Memory B cell (primary cell): ENCODE measurements at regions not wholly inside any gene's neighbourhood (a gene's known extent, or its start where the extent isn't known, plus 50 kb on each side); places are given as distances from the start of the nearest gene placed in this dataset.

Source experiments
- ATAC-seq: fragments of 150-1000 bp; cut with Tn5 transposase; 2 replicates; pipeline ENCODE4 v1.10.0; 2021; ENCODE audit warnings: low read depth, mild to moderate bottlenecking, moderate library complexity
- DNase-seq, 2 donors: peaks; one replicate each; pipeline ENCODE4 v3.0.0; 2022; ENCODE audit warnings: low spot score in 2 of 2
- H3K27ac Mint-ChIP-seq: one replicate; pipeline ENCODE4 v1.8.0; 2022; ENCODE audit warnings: mild to moderate bottlenecking, moderate library complexity, mixed read lengths
- H3K27me3 Mint-ChIP-seq: one replicate; pipeline ENCODE4 v1.8.0; 2022; ENCODE audit warnings: mixed read lengths
- H3K36me3 Mint-ChIP-seq: one replicate; pipeline ENCODE4 v1.8.0; 2022; ENCODE audit warnings: mild to moderate bottlenecking, mixed read lengths
- H3K4me1 Mint-ChIP-seq: one replicate; pipeline ENCODE4 v1.8.0; 2022; ENCODE audit warnings: mixed read lengths
- H3K4me3 Mint-ChIP-seq: one replicate; pipeline ENCODE4 v1.8.0; 2022; ENCODE audit warnings: mild to moderate bottlenecking, moderate library complexity, mixed read lengths
- H3K9me3 Mint-ChIP-seq: one replicate; pipeline ENCODE4 v1.8.0; 2022; ENCODE audit warnings: mixed read lengths

DNA sequence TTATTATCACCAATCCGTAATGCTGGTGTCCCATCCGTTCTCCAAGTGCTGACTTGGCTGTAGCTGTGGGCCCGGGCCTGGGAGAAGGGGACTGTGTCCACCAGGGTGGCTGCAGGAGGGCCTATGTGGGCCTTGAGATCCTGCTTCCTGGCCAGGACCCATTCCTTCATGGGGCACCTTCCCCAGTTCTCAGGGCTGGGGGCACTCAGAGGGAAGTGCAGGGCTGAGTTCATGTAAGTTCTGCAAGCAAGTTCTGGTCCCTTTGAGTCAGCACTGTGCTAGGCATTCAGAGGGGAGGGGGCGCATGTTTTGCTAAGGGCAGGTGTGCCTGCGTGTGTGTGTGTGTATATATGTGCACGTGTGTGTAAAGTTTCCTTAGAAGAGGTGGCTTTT, 94.0 kb downstream of the GLI2 start:
- no peak for ATAC-seq
- Mint-ChIP-seq H3K4me1 (no peaks in the 10 kb centered on the region), H3K36me3 (no peaks in the 10 kb centered on the region), H3K27ac (no peak overlapping the region), H3K27me3 (peaks cover 5% of the 10 kb centered on the region), H3K4me3 (no peak overlapping the region), H3K9me3 (no peaks in the 10 kb centered on the region)
- DNase-seq, result no peak

DNA sequence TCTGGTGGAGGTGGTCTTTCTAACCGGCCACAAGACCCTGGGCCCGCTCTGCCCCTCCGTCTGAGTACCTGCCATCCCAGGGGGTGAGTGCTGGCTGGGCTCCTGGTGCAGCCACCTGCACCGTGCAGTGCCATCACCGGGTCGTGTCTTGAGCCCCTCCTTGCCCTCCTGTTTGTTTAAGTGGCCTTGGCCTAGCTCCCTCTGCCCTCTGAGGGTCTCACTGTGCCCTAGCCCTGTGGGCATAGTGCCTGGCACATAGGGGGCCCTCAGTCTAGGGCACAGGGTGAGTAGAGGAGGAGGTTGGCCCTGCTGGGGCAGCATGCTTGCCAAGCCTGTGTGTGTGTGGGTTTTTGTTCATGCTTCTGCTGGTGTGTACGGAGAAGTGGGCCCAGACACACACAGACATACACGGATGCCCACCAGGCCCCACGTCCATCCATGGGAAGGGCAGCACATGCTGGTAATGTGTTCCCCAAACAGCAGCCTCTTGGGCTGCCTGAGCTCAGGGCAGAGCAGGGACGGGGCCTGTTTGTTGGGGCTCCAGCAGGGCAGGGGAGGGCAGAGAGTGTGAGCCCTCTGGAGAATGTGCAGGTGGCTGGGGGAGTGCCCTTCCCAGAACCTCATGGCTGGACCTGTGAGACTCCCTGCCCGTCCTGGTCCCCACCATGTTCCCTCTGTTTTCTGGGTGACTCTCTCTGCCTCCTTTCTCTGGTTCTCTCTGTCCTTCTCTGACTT, 94.6 kb downstream of the GLI2 start:
- ATAC-seq, result no peak
- H3K27ac Mint-ChIP-seq, result no peak overlapping the region
- no peaks in the 10 kb centered on the region for H3K36me3 Mint-ChIP-seq

DNA sequence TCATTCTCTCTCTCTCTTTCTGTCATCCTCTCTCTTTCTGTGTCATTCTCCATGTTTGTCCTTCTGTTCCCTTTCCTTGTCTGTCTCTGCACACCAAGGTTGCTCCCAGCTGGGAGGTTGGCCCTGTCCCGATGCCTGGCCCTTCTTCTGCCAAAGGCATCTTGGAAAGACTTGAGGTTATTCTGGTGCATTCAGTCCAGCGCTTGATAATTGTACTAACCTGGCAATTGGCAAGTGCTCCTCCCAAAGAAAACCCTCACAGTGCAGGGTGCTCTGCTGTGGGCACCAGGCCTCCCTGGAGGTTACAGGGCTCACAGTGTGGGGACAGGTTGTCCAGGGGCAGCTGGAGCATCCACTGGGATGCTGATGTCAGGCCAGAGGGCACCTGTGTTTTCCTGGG, 95.4 kb downstream of the GLI2 start:
- Mint-ChIP-seq H3K9me3 (no peaks in the 10 kb centered on the region), H3K4me3 (no peak overlapping the region), H3K36me3 (no peaks in the 10 kb centered on the region), H3K27me3 (peaks cover 5% of the 10 kb centered on the region), H3K27ac (no peak overlapping the region), H3K4me1 (no peaks in the 10 kb centered on the region)
- no peak for DNase-seq
- ATAC-seq, result no peak

More for the DNA sequence above, 94.6 kb downstream of the GLI2 start:
- Mint-ChIP-seq H3K9me3 (no peaks in the 10 kb centered on the region), H3K27me3 (peaks cover 5% of the 10 kb centered on the region), H3K4me3 (no peak overlapping the region), H3K4me1 (no peaks in the 10 kb centered on the region)
- DNase-seq, result no peak

DNA sequence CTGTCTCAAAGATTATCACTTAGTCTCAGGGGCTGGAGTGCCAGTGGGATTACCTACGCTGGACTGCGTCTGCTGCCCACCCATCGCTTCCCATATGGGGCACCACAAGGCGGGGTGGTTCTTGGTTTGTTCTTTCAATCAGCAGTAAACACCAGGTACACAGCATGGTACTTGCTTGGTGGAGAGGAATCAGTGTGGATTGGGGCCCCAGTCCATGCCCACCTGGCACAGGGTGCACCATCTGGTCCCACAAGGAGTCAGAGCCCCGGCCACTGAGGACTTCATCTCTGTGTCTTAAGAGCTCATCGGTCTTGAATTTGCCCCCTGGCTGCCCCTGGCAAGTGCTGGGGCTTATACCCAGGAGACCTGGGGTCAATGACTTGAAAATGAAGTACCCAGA, 96.2 kb downstream of the GLI2 start:
- Mint-ChIP-seq H3K9me3 (no peaks in the 10 kb centered on the region), H3K36me3 (no peaks in the 10 kb centered on the region), H3K27me3 (peaks cover 5% of the 10 kb centered on the region), H3K4me3 (no peak overlapping the region), H3K4me1 (no peaks in the 10 kb centered on the region), H3K27ac (no peak overlapping the region)
- DNase-seq, result no peak
- ATAC-seq, result no peak

DNA sequence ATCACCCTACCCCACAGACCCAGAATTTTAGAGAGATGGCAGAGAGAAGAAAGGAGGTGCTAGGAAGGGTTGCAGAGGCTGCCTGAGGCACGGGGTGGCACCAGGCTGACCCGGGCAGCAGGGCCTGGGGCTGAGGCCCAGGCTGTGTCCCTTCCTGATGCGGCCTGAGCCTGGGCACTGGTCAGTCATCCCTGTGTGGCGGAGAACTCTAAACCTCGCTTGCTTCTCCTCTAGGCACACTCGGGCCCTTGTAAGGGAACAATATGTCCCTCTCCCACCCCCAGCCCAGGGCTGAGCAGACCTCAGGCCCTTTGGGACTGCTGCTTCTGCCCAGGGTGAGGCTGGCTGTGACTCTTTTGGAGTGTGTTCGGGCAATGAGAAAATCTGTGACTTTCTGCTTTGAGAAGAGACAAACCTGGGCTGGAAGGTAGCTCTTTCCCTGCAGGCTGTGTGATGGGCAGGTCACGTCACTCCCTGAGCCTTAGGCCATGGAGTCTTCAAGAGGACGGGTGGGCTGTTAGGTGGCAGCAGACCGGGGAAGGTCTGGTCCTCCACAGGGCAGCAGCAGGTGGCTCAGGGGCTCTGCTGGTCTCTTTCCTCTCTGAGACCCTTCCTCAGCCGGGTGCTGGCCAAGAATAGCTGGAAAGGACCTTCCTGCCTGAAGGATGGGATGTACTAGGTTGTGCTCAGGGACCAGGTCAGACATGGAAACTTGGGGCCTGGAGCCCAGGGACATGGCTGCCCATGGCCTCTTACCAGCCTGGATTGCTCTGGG, 96.8 kb downstream of the GLI2 start:
- Mint-ChIP-seq H3K36me3 (no peaks in the 10 kb centered on the region), H3K9me3 (no peaks in the 10 kb centered on the region), H3K27me3 (peaks cover 5% of the 10 kb centered on the region), H3K4me1 (no peaks in the 10 kb centered on the region), H3K4me3 (no peak overlapping the region), H3K27ac (no peak overlapping the region)
- DNase-seq (no peak), ATAC-seq (no peak)

DNA sequence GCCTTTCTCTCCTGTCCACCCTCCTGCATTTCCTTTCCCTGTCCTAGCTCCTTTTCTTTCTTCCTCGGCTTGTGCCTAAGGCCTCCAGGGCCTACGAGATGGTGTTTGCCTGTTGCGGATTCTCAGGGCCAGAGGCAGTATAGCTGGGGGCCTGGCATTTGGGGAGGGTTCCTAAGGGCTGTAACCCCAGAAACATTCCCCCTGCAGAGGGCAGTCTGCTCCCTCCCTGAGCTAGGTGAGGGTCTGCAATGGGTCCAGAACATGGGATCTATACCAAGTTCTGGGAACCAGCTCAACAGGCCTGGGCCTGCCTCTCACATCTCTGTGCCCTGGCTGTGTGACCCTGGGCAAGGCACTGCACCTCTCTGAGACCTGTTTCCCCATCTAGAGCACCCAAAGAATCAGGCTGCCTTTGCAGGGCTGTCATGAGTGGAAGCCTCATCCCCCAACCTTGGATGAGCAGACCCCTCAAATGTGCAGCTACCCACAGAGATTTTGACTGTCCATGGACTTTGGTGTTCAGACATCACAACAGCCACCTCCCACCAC, 97.5 kb downstream of the GLI2 start:
- no peaks in the 10 kb centered on the region for H3K36me3 Mint-ChIP-seq

DNA sequence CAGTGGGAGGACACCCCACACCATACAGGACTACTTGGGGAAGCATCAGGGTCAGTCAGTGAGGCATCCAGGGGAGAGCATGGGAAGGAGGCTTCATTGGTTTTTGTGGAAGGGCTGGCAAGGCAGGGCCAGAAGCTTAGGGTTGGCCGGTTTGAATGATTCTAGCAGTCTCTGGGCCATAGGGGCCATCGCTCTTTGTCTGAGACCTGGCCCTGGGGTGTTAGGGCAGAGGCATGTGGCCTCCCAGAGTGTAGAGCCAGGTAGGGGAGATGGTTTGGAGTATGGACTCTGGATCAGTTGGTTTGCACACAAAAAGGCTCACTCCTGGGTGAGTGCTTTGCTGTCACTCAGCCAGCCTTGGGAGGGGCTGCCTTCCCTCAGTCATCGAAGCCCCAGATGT, 98.5 kb downstream of the GLI2 start:
- Mint-ChIP-seq H3K36me3 (no peaks in the 10 kb centered on the region), H3K27me3 (peaks cover 5% of the 10 kb centered on the region), H3K27ac (no peak overlapping the region), H3K4me3 (no peak overlapping the region), H3K4me1 (no peaks in the 10 kb centered on the region), H3K9me3 (no peaks in the 10 kb centered on the region)
- ATAC-seq, result no peak
- DNase-seq, result no peak

More for the DNA sequence above, 97.5 kb downstream of the GLI2 start:
- H3K9me3 Mint-ChIP-seq, result no peaks in the 10 kb centered on the region
- peaks cover 7% of the 10 kb centered on the region for H3K27me3 Mint-ChIP-seq
- ATAC-seq (no peak), DNase-seq (no peak)
- H3K4me3 Mint-ChIP-seq, result no peak overlapping the region
- no peak overlapping the region for H3K27ac Mint-ChIP-seq
- H3K4me1 Mint-ChIP-seq, result no peaks in the 10 kb centered on the region

DNA sequence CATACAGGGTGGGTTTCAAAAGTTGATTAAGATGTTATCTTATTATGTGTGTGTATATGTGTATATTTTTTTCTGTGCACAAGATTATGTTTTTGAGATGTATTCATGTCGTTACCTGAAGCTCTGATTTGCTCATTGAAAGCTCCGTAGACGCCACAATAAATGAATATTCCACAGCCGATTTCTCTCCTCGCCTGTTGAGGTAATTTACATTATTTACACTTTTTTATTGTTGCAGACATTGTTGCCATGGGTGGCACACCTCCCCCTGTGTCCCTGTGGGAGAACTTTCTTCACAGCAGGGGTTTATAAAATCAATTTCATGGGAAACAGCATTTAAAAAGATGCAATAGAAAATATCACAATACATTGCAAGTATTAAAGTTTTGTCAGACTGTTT, 100.6 kb downstream of the GLI2 start:
- Mint-ChIP-seq H3K4me1 (no peaks in the 10 kb centered on the region), H3K9me3 (no peaks in the 10 kb centered on the region), H3K36me3 (no peaks in the 10 kb centered on the region), H3K4me3 (no peak overlapping the region), H3K27ac (no peak overlapping the region), H3K27me3 (peaks cover 3% of the 10 kb centered on the region)
- DNase-seq, result no peak
- no peak for ATAC-seq

DNA sequence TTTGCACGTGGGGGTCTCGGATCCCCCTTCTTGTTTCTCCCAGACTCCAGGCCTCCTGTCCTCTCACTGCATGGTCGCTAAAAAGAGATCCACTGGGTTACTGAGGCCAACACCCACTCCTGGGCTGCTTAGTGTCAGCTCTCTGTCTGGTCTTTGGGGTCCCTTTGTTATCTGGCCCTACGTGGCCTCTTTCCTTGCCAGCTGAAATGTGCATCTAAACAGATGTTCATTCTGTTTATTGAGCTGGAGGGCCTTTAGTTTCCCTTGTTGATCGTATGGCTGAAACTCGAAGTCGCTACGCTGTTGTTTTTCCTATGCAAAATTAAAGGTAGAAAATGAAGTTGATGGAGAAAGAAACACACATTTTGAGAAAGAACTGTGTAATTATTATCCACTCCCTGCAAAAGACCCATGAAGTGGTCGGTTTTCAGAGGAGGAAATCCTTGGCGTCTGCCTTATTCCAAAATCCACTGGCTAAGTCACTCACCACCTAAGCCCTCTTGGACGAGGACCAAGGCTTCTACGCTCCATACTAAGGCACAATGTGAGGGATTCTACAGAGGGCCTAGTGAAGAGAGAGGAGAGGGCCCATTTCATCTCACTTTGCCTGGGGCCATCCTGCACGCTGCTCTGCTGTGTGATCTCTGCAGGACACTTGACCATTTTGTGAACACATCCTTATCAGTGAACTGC, 105.3 kb downstream of the GLI2 start:
- H3K4me3 Mint-ChIP-seq, result no peak overlapping the region
- no peak for DNase-seq
- peaks cover 2% of the 10 kb centered on the region for H3K9me3 Mint-ChIP-seq
- H3K36me3 Mint-ChIP-seq, result no peaks in the 10 kb centered on the region
- no peak overlapping the region for H3K27ac Mint-ChIP-seq
- no peak for ATAC-seq
- peaks cover 6% of the 10 kb centered on the region for H3K27me3 Mint-ChIP-seq
- H3K4me1 Mint-ChIP-seq, result no peaks in the 10 kb centered on the region

DNA sequence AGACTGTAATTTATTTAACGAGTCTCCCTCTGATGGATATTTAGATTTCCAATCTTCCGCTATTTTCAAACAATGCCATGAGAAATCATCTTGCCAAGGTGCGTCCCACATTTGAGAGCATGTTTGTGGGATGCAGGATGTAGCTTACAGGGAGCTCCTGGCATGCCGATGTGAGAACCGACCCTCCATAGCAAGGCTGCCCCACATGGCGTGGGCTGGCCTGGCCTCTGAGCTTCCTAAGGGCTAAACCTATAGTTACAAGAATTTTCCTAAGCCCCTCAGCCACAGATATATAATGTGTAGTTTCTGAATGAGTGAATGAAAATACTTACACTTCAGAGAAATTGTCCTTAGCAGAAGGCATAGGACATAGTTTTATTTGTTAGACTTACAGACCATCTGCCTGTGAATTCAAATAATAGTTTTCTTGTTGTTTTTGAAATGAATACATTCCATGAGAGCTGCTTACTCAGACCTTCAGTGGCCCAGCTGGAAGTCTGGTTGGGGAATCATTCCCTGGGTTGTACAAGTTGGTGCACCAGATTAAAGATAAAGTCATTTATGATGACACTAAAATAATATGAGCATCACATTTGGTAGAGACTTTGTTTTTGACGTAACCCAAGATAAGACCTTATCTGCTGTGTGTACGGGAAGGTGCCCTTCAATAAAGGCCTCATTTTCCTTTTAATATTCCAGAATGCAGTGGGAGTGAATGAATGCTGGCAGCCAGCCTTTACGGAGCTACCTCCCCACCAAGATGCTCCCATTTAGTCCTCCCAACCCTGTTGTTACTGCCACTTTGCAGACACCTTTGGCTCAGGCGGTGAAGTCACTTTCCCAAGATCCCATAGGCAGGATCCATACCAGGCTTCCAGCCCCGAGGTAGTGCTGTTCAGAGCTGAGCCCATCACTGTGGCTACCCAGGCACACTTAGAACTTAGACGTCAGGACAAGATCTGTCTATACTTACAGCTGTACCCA, 107.1 kb downstream of the GLI2 start:
- Mint-ChIP-seq H3K27ac (no peak overlapping the region), H3K36me3 (no peaks in the 10 kb centered on the region), H3K27me3 (peaks cover 5% of the 10 kb centered on the region), H3K4me3 (no peak overlapping the region), H3K4me1 (no peaks in the 10 kb centered on the region), H3K9me3 (peaks cover 2% of the 10 kb centered on the region)
- ATAC-seq (no peak), DNase-seq (no peak)

DNA sequence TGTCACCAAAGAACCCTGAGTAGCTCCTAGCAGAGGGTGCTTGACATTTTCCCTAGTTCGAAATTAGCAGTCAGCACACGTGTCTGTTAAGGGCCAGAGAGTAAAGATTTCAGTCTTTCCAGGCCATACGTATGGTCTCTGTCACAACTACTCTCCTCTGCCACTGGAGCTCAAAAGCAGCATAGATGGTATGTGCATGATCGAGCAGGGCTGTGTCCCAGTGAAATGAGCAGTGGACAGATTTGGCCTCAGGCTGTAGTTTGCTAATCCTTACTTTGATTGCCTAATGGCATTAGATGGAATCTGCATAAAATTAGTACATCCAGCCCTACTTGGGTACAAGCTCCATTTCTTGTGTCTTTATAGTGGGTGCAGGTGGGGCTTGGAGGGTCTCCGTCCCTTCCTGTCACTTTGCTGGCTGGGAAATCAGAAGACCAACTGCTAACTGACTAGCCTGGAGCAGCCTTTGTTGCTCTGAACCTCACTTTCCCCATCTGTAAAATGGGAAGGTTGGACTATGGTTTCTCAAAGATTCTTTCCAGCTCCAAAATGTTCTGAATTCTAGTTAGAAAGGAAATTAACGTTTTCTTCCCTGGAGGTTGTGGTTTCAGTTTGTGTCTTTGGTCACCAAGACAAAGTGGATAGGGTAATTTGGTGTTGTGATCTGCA, 108.5 kb downstream of the GLI2 start:
- no peaks in the 10 kb centered on the region for H3K36me3 Mint-ChIP-seq
- H3K9me3 Mint-ChIP-seq, result peaks cover 6% of the 10 kb centered on the region
- no peaks in the 10 kb centered on the region for H3K4me1 Mint-ChIP-seq
- H3K4me3 Mint-ChIP-seq, result no peak overlapping the region
- no peak for ATAC-seq
- no peak overlapping the region for H3K27ac Mint-ChIP-seq
- peaks cover 7% of the 10 kb centered on the region for H3K27me3 Mint-ChIP-seq
- no peak for DNase-seq

DNA sequence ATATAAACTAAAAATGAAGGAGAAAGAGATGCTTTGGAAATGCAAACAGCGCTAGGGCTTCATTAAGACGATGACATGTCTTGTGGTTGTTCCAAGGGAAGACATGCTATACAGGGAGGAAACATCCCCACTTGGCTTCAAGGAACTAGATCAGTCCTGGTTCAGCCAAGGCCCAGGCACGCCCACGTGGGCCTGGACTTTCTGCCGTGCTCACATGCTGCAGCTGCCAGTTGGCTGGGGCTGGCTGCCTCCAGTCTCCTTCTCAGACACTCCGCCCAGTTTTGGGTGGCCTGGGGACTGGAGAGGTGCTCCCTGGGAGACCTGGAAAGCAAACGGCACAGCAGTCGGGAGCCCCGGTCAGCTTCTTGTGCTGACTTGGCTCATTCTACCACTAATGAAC, 109.6 kb downstream of the GLI2 start:
- H3K9me3 Mint-ChIP-seq, result peaks cover 11% of the 10 kb centered on the region
- H3K27ac Mint-ChIP-seq, result no peak overlapping the region
- ATAC-seq, result no peak
- no peaks in the 10 kb centered on the region for H3K36me3 Mint-ChIP-seq
- H3K4me3 Mint-ChIP-seq, result no peak overlapping the region
- H3K4me1 Mint-ChIP-seq, result no peaks in the 10 kb centered on the region
- H3K27me3 Mint-ChIP-seq, result peaks cover 7% of the 10 kb centered on the region
- DNase-seq, result no peak
